ENCODE measurements at regions not wholly inside any gene's neighbourhood (a gene's known extent, or its start where the extent isn't known, plus 50 kb on each side); places are given as distances from the start of the nearest gene placed in this dataset.

DNA sequence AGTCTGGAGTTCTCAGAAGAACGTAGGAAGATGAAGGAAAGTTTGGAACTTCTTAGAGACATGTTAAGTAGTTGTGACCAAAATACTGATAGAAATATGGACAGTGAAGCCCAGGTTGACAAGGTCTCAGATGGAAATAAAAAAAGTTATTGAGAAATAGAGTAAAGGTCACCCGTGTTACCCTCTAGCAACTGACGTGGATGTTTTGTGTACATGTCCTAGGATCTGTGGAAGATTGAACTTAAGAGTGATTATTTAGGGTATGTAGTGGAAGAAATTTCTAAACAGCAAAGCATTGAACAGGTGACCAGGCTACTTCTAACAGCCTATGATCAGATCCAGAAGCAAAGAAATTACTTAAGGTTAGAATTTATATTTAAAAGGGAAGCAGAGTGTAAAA is 1020.4 kb downstream of the FSTL5 start:
- Histone ChIP-seq H3K9me3 (ENCODE audit: severe bottlenecking) (no peaks in the 10 kb centered on the region), H3K36me3 (no peaks in the 10 kb centered on the region), H3K27ac (no peak overlapping the region), H3K27me3 (ENCODE audit: insufficient read depth, low read depth, severe bottlenecking) (no peaks in the 10 kb centered on the region), H3K4me3 (ENCODE audit: low read depth, low read length) (no peak overlapping the region)
- TF ChIP-seq, protein P1, sequence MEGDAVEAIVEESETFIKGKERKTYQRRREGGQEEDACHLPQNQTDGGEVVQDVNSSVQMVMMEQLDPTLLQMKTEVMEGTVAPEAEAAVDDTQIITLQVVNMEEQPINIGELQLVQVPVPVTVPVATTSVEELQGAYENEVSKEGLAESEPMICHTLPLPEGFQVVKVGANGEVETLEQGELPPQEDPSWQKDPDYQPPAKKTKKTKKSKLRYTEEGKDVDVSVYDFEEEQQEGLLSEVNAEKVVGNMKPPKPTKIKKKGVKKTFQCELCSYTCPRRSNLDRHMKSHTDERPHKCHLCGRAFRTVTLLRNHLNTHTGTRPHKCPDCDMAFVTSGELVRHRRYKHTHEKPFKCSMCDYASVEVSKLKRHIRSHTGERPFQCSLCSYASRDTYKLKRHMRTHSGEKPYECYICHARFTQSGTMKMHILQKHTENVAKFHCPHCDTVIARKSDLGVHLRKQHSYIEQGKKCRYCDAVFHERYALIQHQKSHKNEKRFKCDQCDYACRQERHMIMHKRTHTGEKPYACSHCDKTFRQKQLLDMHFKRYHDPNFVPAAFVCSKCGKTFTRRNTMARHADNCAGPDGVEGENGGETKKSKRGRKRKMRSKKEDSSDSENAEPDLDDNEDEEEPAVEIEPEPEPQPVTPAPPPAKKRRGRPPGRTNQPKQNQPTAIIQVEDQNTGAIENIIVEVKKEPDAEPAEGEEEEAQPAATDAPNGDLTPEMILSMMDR (IDR thresholded peaks at IDR 0.05; ENCODE audit: low read depth, low read length): no peak
- no peak for DNase-seq

DNA sequence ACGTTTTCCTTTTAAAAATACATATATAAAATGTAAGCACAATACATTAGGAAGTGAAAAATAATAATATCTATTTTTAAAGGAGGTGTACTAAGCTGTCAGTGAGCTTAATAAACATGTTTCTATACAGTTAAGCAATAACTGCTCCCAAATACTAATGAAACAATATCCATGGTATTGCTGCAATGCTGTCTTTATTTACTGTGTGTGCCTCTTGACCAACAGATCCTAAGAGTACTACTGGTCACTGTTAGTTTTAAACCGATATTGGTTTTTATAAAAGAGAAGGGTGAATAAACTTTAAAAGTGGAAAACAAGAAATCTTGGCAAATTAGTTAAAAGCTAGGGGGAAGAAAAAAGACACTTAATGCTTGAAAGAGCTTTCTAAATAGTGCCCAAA is 1029.0 kb downstream of the FSTL5 start:
- no peaks in the 10 kb centered on the region for H3K36me3 ChIP-seq
- H3K4me3 ChIP-seq (ENCODE audit: low read depth, low read length): no peak overlapping the region
- no peaks in the 10 kb centered on the region for H3K27me3 ChIP-seq (ENCODE audit: insufficient read depth, low read depth, severe bottlenecking)
- TF ChIP-seq, protein P1 (IDR thresholded peaks at IDR 0.05; ENCODE audit: low read depth, low read length): no peak
- peaks cover 12% of the 10 kb centered on the region for H3K9me3 ChIP-seq (ENCODE audit: severe bottlenecking)
- no peak for DNase-seq
- no peak overlapping the region for H3K27ac ChIP-seq

DNA sequence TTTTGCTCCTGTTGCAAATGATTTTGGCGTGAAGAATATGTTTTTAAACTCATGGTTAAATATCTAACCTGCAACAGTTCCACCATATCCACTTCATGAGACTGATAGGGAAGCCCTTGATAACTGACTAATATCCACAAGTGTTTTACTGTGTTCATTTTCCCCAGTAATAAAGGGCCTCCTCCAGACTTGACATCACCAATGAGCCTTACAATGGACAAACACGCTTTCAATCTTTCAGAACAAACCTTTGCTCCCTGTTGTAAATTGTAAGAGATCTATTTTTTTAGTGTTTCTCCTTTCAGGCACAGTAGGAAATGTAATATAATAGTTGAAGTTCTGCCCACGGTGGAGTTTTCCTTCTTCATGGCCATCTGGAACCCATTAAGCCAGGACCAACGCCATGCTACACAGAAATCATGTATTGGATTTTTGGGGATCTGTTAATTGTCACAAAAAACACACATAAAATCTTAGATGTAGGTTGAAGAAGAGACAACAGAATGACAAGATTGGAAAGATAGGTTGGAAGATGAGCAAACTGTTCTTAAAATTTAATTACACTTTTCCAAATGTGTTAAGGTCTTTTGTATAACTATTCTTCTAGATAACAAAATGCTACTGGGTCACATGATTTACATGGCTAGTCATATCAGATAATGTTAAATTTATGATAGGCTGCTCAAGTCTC is 1030.1 kb downstream of the FSTL5 start:
- Histone ChIP-seq H3K36me3 (no peaks in the 10 kb centered on the region), H3K4me3 (ENCODE audit: low read depth, low read length) (no peak overlapping the region), H3K27ac (no peak overlapping the region), H3K9me3 (ENCODE audit: severe bottlenecking) (peaks cover 12% of the 10 kb centered on the region), H3K27me3 (ENCODE audit: insufficient read depth, low read depth, severe bottlenecking) (no peaks in the 10 kb centered on the region)
- TF ChIP-seq, protein P1 (IDR thresholded peaks at IDR 0.05; ENCODE audit: low read depth, low read length): no peak
- DNase-seq: no peak

DNA sequence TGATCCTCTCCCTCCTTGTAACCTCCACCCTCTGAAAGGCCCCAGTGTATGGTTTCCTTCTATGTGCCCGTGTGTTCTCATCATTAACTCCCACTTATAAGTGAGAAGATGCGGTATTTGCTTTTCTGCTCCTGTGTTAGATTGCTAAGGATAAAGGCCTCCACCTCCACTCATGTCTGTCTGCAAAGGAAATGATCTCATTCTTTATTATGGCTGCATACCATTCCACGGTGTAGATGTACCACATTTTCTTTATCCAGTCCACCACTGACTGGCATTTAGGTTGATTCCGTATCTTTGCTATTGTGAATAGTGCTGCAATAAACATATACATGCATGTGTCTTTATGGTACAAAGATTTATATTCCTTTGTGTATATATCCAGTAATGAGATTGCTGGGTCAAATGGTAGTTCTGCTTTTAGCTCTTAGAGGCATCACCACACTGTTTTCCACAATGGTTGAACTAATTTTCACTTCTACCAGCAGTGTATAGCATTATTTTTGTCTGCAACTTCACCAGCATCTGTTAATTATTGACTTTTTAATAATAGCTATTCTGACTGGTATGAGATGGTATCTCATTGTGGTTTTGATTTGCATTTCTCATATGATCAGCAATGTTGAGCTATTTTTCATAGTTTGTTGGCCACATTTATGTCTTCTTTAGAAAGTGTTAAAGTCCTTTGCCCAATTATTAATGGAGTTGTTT is 1030.9 kb downstream of the FSTL5 start:
- no peak for DNase-seq

DNA sequence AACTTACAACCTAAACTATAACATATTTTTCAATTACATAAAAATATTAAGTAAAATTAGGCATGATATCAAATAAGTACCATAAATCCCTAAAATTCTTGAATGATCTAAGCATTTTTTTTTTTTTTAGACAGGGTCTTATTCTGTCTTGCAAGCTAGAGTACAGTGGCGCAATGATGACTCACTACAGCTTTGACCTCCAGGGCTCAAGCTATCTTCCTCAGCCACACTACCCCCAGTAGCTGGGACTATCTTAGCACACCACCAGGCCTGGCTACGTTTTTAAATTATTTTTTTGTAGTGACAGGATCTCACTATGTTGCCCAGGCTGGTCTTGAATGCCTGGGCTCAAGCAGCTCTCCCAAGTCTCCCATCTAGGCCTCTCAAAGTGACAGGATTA is 1042.3 kb downstream of the FSTL5 start:
- H3K27me3 ChIP-seq (ENCODE audit: insufficient read depth, low read depth, severe bottlenecking): no peaks in the 10 kb centered on the region
- DNase-seq: no peak

More for the DNA sequence above, 1030.9 kb downstream of the FSTL5 start:
- Histone ChIP-seq H3K27ac (no peak overlapping the region), H3K27me3 (ENCODE audit: insufficient read depth, low read depth, severe bottlenecking) (no peaks in the 10 kb centered on the region), H3K36me3 (no peaks in the 10 kb centered on the region), H3K4me3 (ENCODE audit: low read depth, low read length) (no peak overlapping the region), H3K9me3 (ENCODE audit: severe bottlenecking) (peaks cover 8% of the 10 kb centered on the region)
- TF ChIP-seq, protein P1 (IDR thresholded peaks at IDR 0.05; ENCODE audit: low read depth, low read length): no peak

More for the DNA sequence above, 1042.3 kb downstream of the FSTL5 start:
- Histone ChIP-seq H3K36me3 (no peaks in the 10 kb centered on the region), H3K9me3 (ENCODE audit: severe bottlenecking) (peaks cover 3% of the 10 kb centered on the region), H3K4me3 (ENCODE audit: low read depth, low read length) (no peak overlapping the region), H3K27ac (no peak overlapping the region)
- TF ChIP-seq, protein P1 (IDR thresholded peaks at IDR 0.05; ENCODE audit: low read depth, low read length): no peak

Data from WERI-Rb-1 (cell line).